Neuronal stem cell (in vitro differentiated cells): ENCODE measurements at regions not wholly inside any gene's neighbourhood (a gene's known extent, or its start where the extent isn't known, plus 50 kb on each side); places are given as distances from the start of the nearest gene placed in this dataset.

Source experiments
- DNase-seq: peaks from one replicate; pipeline ENCODE4 v3.0.0-alpha.2; 2013; ENCODE audit warnings: low spot score
- H2AFZ ChIP-seq: one replicate; pipeline ENCODE4 v1.6.1; 2013; ENCODE audit warnings: mild to moderate bottlenecking, low read length, inconsistent platforms
- H2AK5ac ChIP-seq: 2 replicates; pipeline ENCODE4 v1.6.1; 2013; ENCODE audit warnings: low read depth, mild to moderate bottlenecking, inconsistent platforms, low read length, moderate library complexity, mixed read lengths
- H2BK120ac ChIP-seq: 2 replicates; pipeline ENCODE4 v1.6.1; 2013; ENCODE audit warnings: low read depth, mild to moderate bottlenecking, inconsistent platforms, low read length, moderate library complexity, mixed read lengths
- H2BK12ac ChIP-seq: one replicate; pipeline ENCODE4 v1.6.1; 2013; ENCODE audit warnings: low read length, inconsistent platforms
- H2BK15ac ChIP-seq: 2 replicates; pipeline ENCODE4 v1.6.1; 2013; ENCODE audit warnings: mild to moderate bottlenecking, low read length, inconsistent platforms, mixed read lengths
- H2BK5ac ChIP-seq: one replicate; pipeline ENCODE4 v1.6.1; 2013; ENCODE audit warnings: inconsistent platforms, mild to moderate bottlenecking, low read length, moderate library complexity
- H3K14ac ChIP-seq: one replicate; pipeline ENCODE4 v1.6.1; 2013; ENCODE audit warnings: low read length, inconsistent platforms
- H3K18ac ChIP-seq: 2 replicates; pipeline ENCODE4 v1.6.1; 2013; ENCODE audit warnings: low read length, inconsistent platforms
- H3K23ac ChIP-seq: 2 replicates; pipeline ENCODE4 v1.6.1; 2013; ENCODE audit warnings: low read depth, mild to moderate bottlenecking, mixed read lengths, low read length, inconsistent platforms; ENCODE audit not compliant: poor library complexity
- H3K27ac ChIP-seq: replicated peaks from 3 replicates; pipeline ENCODE4 v1.5.1; 2013; ENCODE audit warnings: low read length, inconsistent platforms
- H3K27me3 ChIP-seq, 3 experiments: 2 replicates each; pipeline ENCODE4 v1.6.1; 2013; ENCODE audit warnings: low read length in 3 of 3, mild to moderate bottlenecking in 2 of 3, inconsistent platforms in 1 of 3, low read depth in 1 of 3, mixed read lengths in 1 of 3, moderate library complexity in 1 of 3; ENCODE audit not compliant: control insufficient read depth in 3 of 3, insufficient read depth in 3 of 3
- H3K36me3 ChIP-seq, 2 donors: replicated peaks in 1 of 2; 2 replicates each; pipeline ENCODE4 v1.6.1; 2013; ENCODE audit warnings: low read length in 2 of 2; ENCODE audit not compliant: control insufficient read depth in 2 of 2, insufficient read depth in 2 of 2
- H3K4ac ChIP-seq: 2 replicates; pipeline ENCODE4 v1.6.1; 2013; ENCODE audit warnings: inconsistent platforms, mild to moderate bottlenecking, low read length, moderate library complexity
- H3K4me1 ChIP-seq, 2 donors: 1 replicate in 1 of 2; 2 replicates in 1 of 2; pipeline ENCODE4 v1.6.1; 2013; ENCODE audit warnings: low read length in 2 of 2, low read depth in 1 of 2; ENCODE audit not compliant: control insufficient read depth in 2 of 2, insufficient read depth in 1 of 2
- H3K4me2 ChIP-seq: one replicate; pipeline ENCODE4 v1.6.1; 2013; ENCODE audit warnings: mild to moderate bottlenecking, low read length, inconsistent platforms; ENCODE audit not compliant: insufficient read depth, poor library complexity, severe bottlenecking
- H3K4me3 ChIP-seq, 2 donors: 2 replicates each; pipeline ENCODE4 v1.5.1; 2013; ENCODE audit warnings: low read length in 2 of 2, mild to moderate bottlenecking in 2 of 2, inconsistent platforms in 1 of 2, moderate library complexity in 1 of 2
- H3K79me1 ChIP-seq: one replicate; pipeline ENCODE4 v1.6.1; 2013; ENCODE audit warnings: low read depth, mild to moderate bottlenecking, inconsistent platforms, low read length, moderate library complexity
- H3K9ac ChIP-seq: one replicate; pipeline ENCODE4 v1.6.1; 2013; ENCODE audit warnings: mild to moderate bottlenecking, low read depth, low read length, inconsistent platforms; ENCODE audit not compliant: poor library complexity
- H3K9me3 ChIP-seq, 2 donors: replicated peaks in 1 of 2; 2 replicates each; pipeline versions ENCODE3 to v1.6.1; 2013; ENCODE audit warnings: low read length in 2 of 2, mild to moderate bottlenecking in 2 of 2, inconsistent platforms in 1 of 2, low read depth in 1 of 2, mixed read lengths in 1 of 2, moderate library complexity in 1 of 2; ENCODE audit not compliant: control insufficient read depth in 2 of 2, insufficient read depth in 1 of 2
- H4K8ac ChIP-seq: one replicate; pipeline ENCODE4 v1.6.1; 2013; ENCODE audit warnings: low read depth, mild to moderate bottlenecking, inconsistent platforms, low read length, moderate library complexity
- H4K91ac ChIP-seq: one replicate; pipeline ENCODE4 v1.6.1; 2013; ENCODE audit warnings: low read length, low read depth, mild to moderate bottlenecking, inconsistent platforms; ENCODE audit not compliant: poor library complexity
- WGBS, 2 donors: extraction: QIAGEN DNeasy Blood & Tissue Kit; methylation state at CpG; one replicate each; pipeline ENCODE4 v1.1.7; 2013; ENCODE audit warnings: missing lambda C conversion rate in 2 of 2, mixed read lengths in 1 of 2; ENCODE audit not compliant: insufficient read length in 2 of 2, insufficient replicate concordance in 1 of 2; ENCODE audit errors: extremely low coverage in 2 of 2; 5-methylcytosine and 5-hydroxymethylcytosine counted together

DNA sequence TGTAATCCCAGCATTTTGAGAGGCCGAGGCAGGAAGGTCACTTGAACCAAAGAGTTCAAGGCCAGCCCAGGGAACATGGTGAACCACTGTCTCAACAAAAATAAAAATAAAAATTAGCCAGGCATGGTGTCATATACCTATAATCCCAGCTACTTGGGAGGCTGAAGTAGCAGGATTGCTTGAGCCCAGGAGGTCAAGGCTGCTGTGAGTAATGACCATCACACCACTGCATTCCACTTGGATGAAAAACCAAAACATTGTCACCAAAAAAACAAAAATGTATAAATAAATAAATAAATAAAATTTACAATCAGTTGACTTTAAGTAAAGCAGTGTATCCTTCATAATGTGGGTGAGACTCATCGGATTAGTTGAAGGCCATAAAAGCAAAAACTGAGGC is 541.4 kb downstream of the CSNK1G3 start:
- no peak overlapping the region for H3K4me3 ChIP-seq
- peaks cover 1 to 6% of the 10 kb centered on the region in 2 donors for H3K4me1 ChIP-seq
- H2BK15ac ChIP-seq = no peak overlapping the region
- WGBS, 2 donors = no CpG with 5 or more reads among the region's 2 CpGs
- peaks cover 0 to 2% of the 10 kb centered on the region in 2 donors for H3K9me3 ChIP-seq
- H3K36me3 ChIP-seq = no peaks in the 10 kb centered on the region
- H2BK12ac ChIP-seq = no peak overlapping the region
- H3K4ac ChIP-seq = no peak overlapping the region
- H2AK5ac ChIP-seq = no peak overlapping the region
- no peak overlapping the region for H3K4me2 ChIP-seq
- no peak overlapping the region for H3K18ac ChIP-seq
- H4K8ac ChIP-seq = no peak overlapping the region
- no peak overlapping the region for H3K9ac ChIP-seq
- no peaks in the 10 kb centered on the region for H3K79me1 ChIP-seq
- H2BK5ac ChIP-seq = no peak overlapping the region
- H3K27ac ChIP-seq = no peak overlapping the region
- H3K23ac ChIP-seq = no peak overlapping the region
- H2BK120ac ChIP-seq = no peak overlapping the region
- H2AFZ ChIP-seq = no peak overlapping the region
- H3K27me3 ChIP-seq = no peaks in the 10 kb centered on the region
- H4K91ac ChIP-seq = no peak overlapping the region
- H3K14ac ChIP-seq = no peak overlapping the region
- DNase-seq = no peak

DNA sequence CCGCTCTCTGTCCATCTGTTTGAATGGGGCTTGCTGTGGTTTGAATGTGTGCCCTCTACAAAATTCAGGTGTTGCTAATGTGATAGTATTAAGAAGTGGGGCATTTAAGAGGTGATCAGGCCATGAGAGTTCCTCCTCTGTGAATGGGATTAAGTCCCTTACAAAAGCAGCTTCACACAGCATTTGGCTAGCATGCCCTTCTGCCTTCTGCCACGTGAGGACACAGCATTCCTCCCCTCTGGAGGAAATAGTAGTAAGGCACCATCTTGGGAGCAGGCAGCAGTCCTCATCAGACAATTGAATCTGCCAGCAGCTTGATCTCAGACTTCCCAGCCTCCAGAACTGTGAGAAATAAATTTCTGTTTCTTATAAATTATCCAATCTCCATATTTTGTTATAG is 540.2 kb downstream of the CSNK1G3 start:
- Histone ChIP-seq H2AFZ (peak overlapping the region; percentile 56), H3K27ac (no peak overlapping the region), H2BK120ac (no peak overlapping the region), H2BK5ac (no peak overlapping the region), H3K36me3 (no peaks in the 10 kb centered on the region), H2AK5ac (no peak overlapping the region), H3K27me3 (no peaks in the 10 kb centered on the region), H3K14ac (no peak overlapping the region), H3K23ac (no peak overlapping the region), H3K4me3 (no peak overlapping the region), H2BK12ac (no peak overlapping the region), H3K79me1 (no peaks in the 10 kb centered on the region), H4K91ac (no peak overlapping the region), H4K8ac (no peak overlapping the region), H3K9me3 (peaks cover 0 to 2% of the 10 kb centered on the region in 2 donors), H3K9ac (no peak overlapping the region), H2BK15ac (no peak overlapping the region), H3K18ac (no peak overlapping the region), H3K4me2 (no peak overlapping the region), H3K4ac (no peak overlapping the region), H3K4me1 (peaks cover 1 to 6% of the 10 kb centered on the region in 2 donors)
- DNase-seq = peak; percentile 15
- no CpG with 5 or more reads among the region's 2 CpGs for WGBS, 2 donors

DNA sequence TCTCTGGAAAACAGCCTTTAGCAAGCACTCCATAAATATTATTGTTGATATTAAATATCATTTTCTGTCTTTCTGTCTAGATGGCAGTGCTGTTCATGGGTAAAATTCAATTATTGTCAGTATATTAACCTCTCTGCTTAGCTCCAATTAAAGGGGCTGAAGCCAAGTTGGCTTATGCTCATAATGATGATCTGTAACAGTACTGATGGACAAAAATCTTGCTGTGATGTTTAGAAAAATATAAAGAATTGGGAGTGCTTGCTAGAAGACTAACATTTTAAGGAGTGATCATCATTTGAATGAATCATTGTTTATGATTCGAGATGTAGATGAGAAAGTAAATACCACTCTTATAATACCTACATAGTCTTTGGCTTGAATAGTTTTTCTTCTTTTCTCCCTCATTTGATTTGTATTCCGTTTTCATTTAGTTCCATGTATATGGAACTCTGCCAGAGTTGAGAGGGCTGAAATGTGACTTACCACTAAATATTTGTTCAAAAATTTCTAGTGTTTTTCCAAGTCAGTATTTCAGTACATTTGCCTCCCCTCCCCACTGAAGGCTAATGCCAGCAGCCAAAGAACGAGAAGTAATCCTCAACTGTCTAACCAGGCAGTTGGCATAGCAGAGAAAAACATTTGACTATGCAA is 538.3 kb downstream of the CSNK1G3 start:
- WGBS, 2 donors = no CpG with 5 or more reads among the region's 3 CpGs
- no peak overlapping the region for H3K9ac ChIP-seq
- H4K91ac ChIP-seq = no peak overlapping the region
- H3K4ac ChIP-seq = no peak overlapping the region
- no peaks in the 10 kb centered on the region for H3K36me3 ChIP-seq
- H3K18ac ChIP-seq = no peak overlapping the region
- H3K23ac ChIP-seq = no peak overlapping the region
- H2BK15ac ChIP-seq = no peak overlapping the region
- H3K9me3 ChIP-seq = peaks cover 0 to 2% of the 10 kb centered on the region in 2 donors
- no peak overlapping the region for H3K14ac ChIP-seq
- no peak overlapping the region for H3K4me2 ChIP-seq
- no peak overlapping the region for H2BK12ac ChIP-seq
- H2BK120ac ChIP-seq = no peak overlapping the region
- no peak overlapping the region for H4K8ac ChIP-seq
- no peak overlapping the region for H3K4me3 ChIP-seq
- DNase-seq = no peak
- H2AFZ ChIP-seq = no peak overlapping the region
- H3K79me1 ChIP-seq = no peaks in the 10 kb centered on the region
- H3K27me3 ChIP-seq = no peaks in the 10 kb centered on the region
- peaks cover 1 to 6% of the 10 kb centered on the region in 2 donors for H3K4me1 ChIP-seq
- no peak overlapping the region for H3K27ac ChIP-seq
- H2BK5ac ChIP-seq = no peak overlapping the region
- no peak overlapping the region for H2AK5ac ChIP-seq

DNA sequence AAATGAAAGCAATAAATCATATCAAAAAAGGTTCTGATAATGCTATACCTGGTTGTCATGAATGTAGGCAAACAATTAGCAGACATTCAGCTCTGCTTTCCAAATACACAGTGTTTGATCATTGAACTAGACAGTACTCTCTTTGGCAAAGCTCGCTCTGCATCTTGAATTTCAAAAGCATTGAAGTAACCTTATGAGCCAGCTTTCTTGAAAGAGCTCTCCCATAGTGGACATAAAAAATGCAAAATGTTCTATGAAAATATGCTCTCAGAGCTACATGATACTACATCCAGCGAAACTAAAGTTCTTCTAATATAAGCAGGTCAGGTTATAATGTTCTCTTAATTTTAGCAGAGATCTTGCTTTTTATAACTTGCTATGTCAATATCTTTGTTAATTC is 533.4 kb downstream of the CSNK1G3 start:
- H2AFZ ChIP-seq = peak overlapping the region; percentile 53
- no peak overlapping the region for H3K18ac ChIP-seq
- H3K27me3 ChIP-seq = no peaks in the 10 kb centered on the region
- H2BK12ac ChIP-seq = no peak overlapping the region
- H2BK120ac ChIP-seq = no peak overlapping the region
- H4K91ac ChIP-seq = no peak overlapping the region
- no CpG with 5 or more reads among the region's 2 CpGs for WGBS, 2 donors
- no peak for DNase-seq
- no peaks in the 10 kb centered on the region for H3K4me1 ChIP-seq
- H2AK5ac ChIP-seq = no peak overlapping the region
- H3K4me3 ChIP-seq = no peak overlapping the region
- no peak overlapping the region for H2BK5ac ChIP-seq
- no peak overlapping the region for H3K27ac ChIP-seq
- H3K36me3 ChIP-seq = no peaks in the 10 kb centered on the region
- H2BK15ac ChIP-seq = no peak overlapping the region
- H3K9me3 ChIP-seq = peaks cover 3 to 6% of the 10 kb centered on the region in 2 donors
- H3K79me1 ChIP-seq = no peaks in the 10 kb centered on the region
- no peak overlapping the region for H4K8ac ChIP-seq
- no peak overlapping the region for H3K14ac ChIP-seq
- no peak overlapping the region for H3K9ac ChIP-seq
- no peak overlapping the region for H3K4me2 ChIP-seq
- no peak overlapping the region for H3K23ac ChIP-seq
- H3K4ac ChIP-seq = no peak overlapping the region
